ENCODE measurements at regions not wholly inside any gene's neighbourhood (a gene's known extent, or its start where the extent isn't known, plus 50 kb on each side); places are given as distances from the start of the nearest gene placed in this dataset.

- no peak overlapping the region for H3K27ac ChIP-seq
- intact Hi-C loops (cut with DNase I) = no loop called here
- TF ChIP-seq CTCF (IDR thresholded peaks at IDR 0.05) = no peak
- H3K9me3 ChIP-seq = no peaks in the 10 kb centered on the region
- H3K27me3 ChIP-seq = no peaks in the 10 kb centered on the region
- H3K4me3 ChIP-seq = no peak overlapping the region
- H3K4me1 ChIP-seq = no peaks in the 10 kb centered on the region
- no peaks in the 10 kb centered on the region for H3K36me3 ChIP-seq
- 39 to 48% methylated on average over 2 of the region's 2 CpGs for WGBS, 2 donors
- no peak for DNase-seq
Measured at GRCh38 chr5:103929338-103930013, 366.9 kb upstream of the NUDT12 start.

GRCh38 chr5:103927739-103928138 lies 365.1 kb upstream of the NUDT12 start:
- Histone ChIP-seq H3K9me3 (no peaks in the 10 kb centered on the region), H3K27me3 (no peaks in the 10 kb centered on the region), H3K4me1 (no peaks in the 10 kb centered on the region), H3K4me3 (no peak overlapping the region), H3K27ac (no peak overlapping the region), H3K36me3 (no peaks in the 10 kb centered on the region)
- no peak for DNase-seq
- intact Hi-C loops (cut with DNase I) = no loop called here
- TF ChIP-seq POLR2A (IDR thresholded peaks at IDR 0.05) (no peak), CTCF (IDR thresholded peaks at IDR 0.05) (no peak), EP300 (IDR thresholded peaks at IDR 0.05) (no peak), POLR2AphosphoS5 (IDR thresholded peaks at IDR 0.05) (no peak)
- 89 to 94% methylated on average over 1 of the region's 1 CpG for WGBS, 2 donors

GRCh38 chr5:103923616-103924168 lies 361.1 kb upstream of the NUDT12 start:
- no peaks in the 10 kb centered on the region for H3K4me1 ChIP-seq
- TF ChIP-seq EP300 (IDR thresholded peaks at IDR 0.05) (no peak), CTCF (IDR thresholded peaks at IDR 0.05) (no peak), POLR2AphosphoS5 (IDR thresholded peaks at IDR 0.05) (no peak), POLR2A (IDR thresholded peaks at IDR 0.05) (no peak)
- intact Hi-C loops (cut with DNase I) = no loop called here

GRCh38 chr5:103919506-103919905 lies 356.9 kb upstream of the NUDT12 start:
- Histone ChIP-seq H3K27me3 (no peaks in the 10 kb centered on the region), H3K4me1 (no peaks in the 10 kb centered on the region), H3K27ac (no peak overlapping the region), H3K4me3 (no peak overlapping the region), H3K9me3 (no peaks in the 10 kb centered on the region), H3K36me3 (no peaks in the 10 kb centered on the region)
- TF ChIP-seq EP300 (IDR thresholded peaks at IDR 0.05) (no peak), CTCF (IDR thresholded peaks at IDR 0.05) (no peak), POLR2AphosphoS5 (IDR thresholded peaks at IDR 0.05) (no peak), POLR2A (IDR thresholded peaks at IDR 0.05) (no peak)
- no peak for DNase-seq
- intact Hi-C loops (cut with DNase I) = no loop called here

More at GRCh38 chr5:103923616-103924168, 361.1 kb upstream of the NUDT12 start:
- Histone ChIP-seq H3K9me3 (no peaks in the 10 kb centered on the region), H3K36me3 (no peaks in the 10 kb centered on the region), H3K4me3 (no peak overlapping the region), H3K27ac (no peak overlapping the region), H3K27me3 (no peaks in the 10 kb centered on the region)
- DNase-seq = no peak

All from sigmoid colon (tissue), 6 donors.